Kidney (tissue), 13 donors: ENCODE measurements at regions not wholly inside any gene's neighbourhood (a gene's known extent, or its start where the extent isn't known, plus 50 kb on each side); places are given as distances from the start of the nearest gene placed in this dataset.

Experiments
- DNase-seq, 5 donors: peaks; one replicate each; pipeline ENCODE4 v3.0.0-alpha.2; 2013 to 2020
- FAIRE-seq: peaks from 2 replicates; lab custom pipeline; 2012; peaks lifted over from hg19 to GRCh38; lab: Jason Lieb, UNC
- H3K27ac ChIP-seq, 2 donors: one replicate each; pipeline ENCODE4 v1.7.0; 2013; ENCODE audit warnings: low read depth in 2 of 2, low read length in 2 of 2, inconsistent platforms in 1 of 2
- H3K27me3 ChIP-seq: one replicate; pipeline ENCODE4 v1.7.1; 2013; ENCODE audit warnings: low read length, inconsistent platforms; ENCODE audit not compliant: control insufficient read depth, insufficient read depth
- H3K36me3 ChIP-seq, 3 donors: one replicate each; pipeline versions ENCODE4 v1.7.0 to v1.7.1; 2013; ENCODE audit warnings: low read length in 3 of 3, control low read depth in 1 of 3, inconsistent platforms in 1 of 3; ENCODE audit not compliant: insufficient read depth in 3 of 3, control insufficient read depth in 2 of 3
- H3K4me1 ChIP-seq, 3 donors: one replicate each; pipeline versions ENCODE4 v1.7.0 to v1.7.1; 2013; ENCODE audit warnings: low read length in 3 of 3, inconsistent platforms in 1 of 3, low read depth in 1 of 3; ENCODE audit not compliant: control insufficient read depth in 2 of 3, insufficient read depth in 2 of 3
- H3K4me3 ChIP-seq, 3 donors: one replicate each; pipeline versions ENCODE4 v1.7.0 to v1.8.1; 2013; ENCODE audit warnings: low read length in 3 of 3, control low read depth in 1 of 3, inconsistent platforms in 1 of 3
- H3K9ac ChIP-seq, 3 donors: one replicate each; pipeline versions ENCODE4 v1.7.0 to v1.7.1; 2013; ENCODE audit warnings: low read length in 3 of 3, control low read depth in 1 of 3, inconsistent platforms in 1 of 3
- H3K9me3 ChIP-seq, 3 donors: one replicate each; pipeline versions ENCODE4 v1.7.0 to v1.7.1; 2013; ENCODE audit warnings: low read length in 3 of 3, control low read depth in 1 of 3, inconsistent platforms in 1 of 3; ENCODE audit not compliant: control insufficient read depth in 2 of 3, insufficient read depth in 1 of 3
- CTCF ChIP-seq: IDR thresholded peaks from 3 replicates; pipeline ENCODE4 v1.5.1; 2012; ENCODE audit warnings: mild to moderate bottlenecking, moderate library complexity, borderline replicate concordance; ENCODE audit not compliant: insufficient read depth; ENCODE audit errors: extremely low read depth
- intact Hi-C: fragments of 100-400 bp; cut with DNase I; formaldehyde crosslinking; loops from one replicate; pipeline ENCODE4 v1.11.1; 2022
- donor health status: control.
- donor health status: control.
- donor health status: control.
- donor health status: control.
- donor health status: control.
- donor health status: DM: yes; HTN: yes; CAD: no.
- donor health status: Normal renal cell carcinoma (clear cell type).

DNA sequence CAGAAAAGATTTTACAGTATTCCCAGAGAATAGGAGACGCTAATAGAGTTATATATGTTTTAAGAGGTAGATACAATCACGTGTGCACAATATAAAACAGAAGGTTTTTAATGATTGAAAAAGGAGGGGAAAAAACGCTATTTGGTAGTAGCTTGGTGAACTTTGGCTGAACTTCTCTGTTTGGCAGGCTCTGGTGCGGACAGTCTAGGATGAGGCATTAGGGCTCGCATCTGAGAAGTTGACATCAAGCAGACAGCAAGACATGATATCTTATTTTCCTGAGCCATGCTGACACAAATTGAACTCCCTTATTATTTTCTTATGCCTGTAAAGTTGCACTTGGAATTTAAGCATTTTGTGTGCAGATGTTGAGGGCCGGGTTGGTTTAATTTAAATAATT is 176.6 kb downstream of the EN1 start:
- FAIRE-seq (no peak), DNase-seq (peak in 1 of 5 donors; percentile 6)
- no peak overlapping the region for H3K9ac ChIP-seq
- no peak overlapping the region for H3K27ac ChIP-seq
- no peak for TF ChIP-seq CTCF
- no peaks in the 10 kb centered on the region for H3K4me1 ChIP-seq
- H3K36me3 ChIP-seq, result no peaks in the 10 kb centered on the region
- H3K27me3 ChIP-seq, result no peaks in the 10 kb centered on the region
- intact Hi-C loops, result no loop called here
- no peak overlapping the region for H3K4me3 ChIP-seq
- H3K9me3 ChIP-seq, result no peaks in the 10 kb centered on the region

GRCh38 chr2:118670276-118670675 is 177.2 kb downstream of the EN1 start:
- H3K4me1 ChIP-seq, result no peaks in the 10 kb centered on the region
- H3K27ac ChIP-seq, result no peak overlapping the region
- DNase-seq, result no peak
- no peak overlapping the region for H3K9ac ChIP-seq
- no peaks in the 10 kb centered on the region for H3K27me3 ChIP-seq
- FAIRE-seq, result no peak
- intact Hi-C loops, result no loop called here
- H3K36me3 ChIP-seq, result no peaks in the 10 kb centered on the region
- no peaks in the 10 kb centered on the region for H3K9me3 ChIP-seq
- H3K4me3 ChIP-seq, result no peak overlapping the region
- no peak for TF ChIP-seq CTCF

DNA sequence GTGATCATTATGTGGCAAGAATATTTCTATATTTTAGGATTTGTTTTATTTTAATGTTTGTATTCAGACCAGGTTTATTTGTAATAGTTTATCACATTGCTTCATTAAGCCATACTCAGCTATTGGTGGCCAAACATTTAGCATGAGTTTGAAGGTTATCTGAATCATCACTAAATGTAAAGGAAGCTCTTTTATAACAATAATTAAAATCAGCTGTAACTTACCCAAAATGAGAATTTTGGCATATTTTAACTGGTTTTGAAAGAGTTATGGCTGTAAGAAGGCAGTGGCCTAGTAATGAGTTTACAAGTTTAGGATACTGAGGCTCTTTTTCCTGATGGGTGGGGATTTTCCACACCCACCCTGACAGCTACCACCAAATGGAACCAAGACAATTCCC is 177.8 kb downstream of the EN1 start:
- DNase-seq (no peak), FAIRE-seq (no peak)
- intact Hi-C loops, result no loop called here
- Histone ChIP-seq H3K9me3 (no peaks in the 10 kb centered on the region), H3K9ac (no peak overlapping the region), H3K4me3 (no peak overlapping the region), H3K27ac (no peak overlapping the region), H3K27me3 (no peaks in the 10 kb centered on the region), H3K36me3 (no peaks in the 10 kb centered on the region), H3K4me1 (no peaks in the 10 kb centered on the region)
- no peak for TF ChIP-seq CTCF
